CD4-positive, alpha-beta T cell treated with Interleukin-15 for 4 hours (primary cell): ENCODE measurements at regions not wholly inside any gene's neighbourhood (a gene's known extent, or its start where the extent isn't known, plus 50 kb on each side); places are given as distances from the start of the nearest gene placed in this dataset.
"Not testable (repeated sequence)": the region's sequence is repeated elsewhere in the genome, so short reads cannot be mapped to it uniquely, and the experiment has no call there.

Experiments
- DNase-seq: peaks from one replicate; pipeline ENCODE4 v3.0.0-alpha.2; 2020; ENCODE audit warnings: low spot score

DNA sequence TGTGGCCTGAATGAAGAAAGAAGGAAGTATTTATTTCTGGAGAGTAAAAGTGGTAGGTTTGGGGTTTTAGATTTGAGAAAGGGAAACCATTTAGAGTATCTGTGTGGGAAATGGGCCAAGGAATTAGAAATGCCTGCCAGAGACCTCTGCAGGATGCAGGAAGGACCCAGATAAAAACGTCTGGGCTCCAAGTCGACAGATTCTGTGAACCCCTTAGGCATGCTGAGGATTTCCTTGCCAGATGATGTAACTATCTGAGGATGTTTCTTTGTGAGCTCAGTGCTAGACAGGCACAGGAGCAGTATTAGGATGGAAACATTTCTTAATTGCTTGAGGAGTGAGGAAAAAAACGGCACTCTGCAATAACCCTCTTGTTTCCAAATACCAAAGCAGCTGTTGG, 251.8 kb upstream of the DMRT1 start:
- DNase-seq = no peak

DNA sequence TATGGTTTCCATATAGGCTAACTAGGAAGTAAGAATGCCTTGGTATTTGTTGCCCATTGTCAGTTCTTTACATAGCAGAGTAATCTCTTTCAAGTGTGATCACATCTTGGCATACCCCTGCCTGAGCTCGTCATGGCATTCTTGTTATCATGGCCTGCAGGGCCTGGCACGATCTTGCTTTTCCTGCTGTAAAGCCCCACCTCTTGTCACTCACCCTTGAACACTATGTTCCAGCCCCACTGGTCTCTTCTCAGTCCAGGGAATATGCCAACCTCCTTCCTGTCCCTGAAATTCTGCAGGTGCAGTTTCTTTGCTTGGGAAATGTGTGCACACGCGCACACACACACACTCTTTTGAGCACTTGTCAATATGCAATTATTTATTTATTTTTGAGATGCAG, 250.2 kb upstream of the DMRT1 start:
- DNase-seq = no peak

DNA sequence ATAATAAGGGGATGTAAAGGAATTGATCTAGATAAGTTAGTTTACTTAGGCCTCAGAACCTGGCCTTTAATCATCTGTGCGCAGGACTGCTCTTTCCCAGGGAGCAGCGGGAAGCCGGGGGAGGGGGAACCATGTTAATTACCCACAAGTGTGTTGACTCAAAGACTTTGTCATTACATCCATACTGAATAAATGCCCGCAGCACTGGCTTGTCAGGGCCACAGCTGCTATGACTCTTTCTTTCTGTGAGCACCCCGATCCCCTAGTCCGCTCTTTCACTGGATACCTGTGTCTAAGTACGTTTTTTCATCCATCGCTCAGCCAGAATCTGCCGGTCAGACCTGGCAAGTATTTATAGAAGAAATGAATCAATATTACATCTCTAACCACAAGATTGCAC, 249.3 kb upstream of the DMRT1 start:
- no peak for DNase-seq

DNA sequence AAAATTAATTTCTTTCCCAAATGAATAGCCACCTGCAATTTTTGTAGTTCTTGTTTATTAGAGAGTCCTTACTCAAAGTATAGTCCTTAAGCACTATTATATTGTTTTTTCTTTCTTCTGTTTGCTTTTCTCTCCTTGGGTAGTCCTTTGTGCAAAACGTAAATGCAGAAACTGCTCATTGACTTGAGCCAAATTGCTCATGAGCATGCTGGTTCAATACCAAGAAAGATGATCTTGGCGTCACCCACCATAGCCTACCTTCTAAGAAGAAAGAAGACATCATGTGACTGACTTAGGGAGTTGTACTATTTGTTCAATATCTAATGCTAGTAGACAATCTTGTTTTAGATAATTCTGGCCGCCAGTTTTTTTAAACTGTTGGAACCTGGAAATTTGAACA, 248.8 kb upstream of the DMRT1 start:
- DNase-seq = no peak

DNA sequence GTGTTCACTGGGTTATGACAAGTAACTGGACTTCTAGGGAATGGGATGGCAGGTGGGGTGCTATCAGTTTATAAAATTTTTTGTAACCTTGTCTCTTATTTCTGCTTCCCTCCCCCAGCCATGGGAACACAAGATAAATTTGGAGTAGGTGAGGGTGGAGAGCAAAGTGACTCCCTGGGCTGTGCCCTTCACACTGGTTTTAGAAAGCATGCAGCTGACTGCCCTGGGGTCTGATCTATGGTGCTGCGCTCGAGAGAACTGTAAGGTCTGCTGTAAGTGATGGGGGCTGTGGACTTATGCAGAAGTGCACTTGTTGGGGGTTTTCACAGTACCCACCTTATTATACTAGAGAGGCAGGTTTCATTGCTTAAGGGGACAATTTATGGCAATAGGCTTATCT, 247.7 kb upstream of the DMRT1 start:
- DNase-seq = no peak

DNA sequence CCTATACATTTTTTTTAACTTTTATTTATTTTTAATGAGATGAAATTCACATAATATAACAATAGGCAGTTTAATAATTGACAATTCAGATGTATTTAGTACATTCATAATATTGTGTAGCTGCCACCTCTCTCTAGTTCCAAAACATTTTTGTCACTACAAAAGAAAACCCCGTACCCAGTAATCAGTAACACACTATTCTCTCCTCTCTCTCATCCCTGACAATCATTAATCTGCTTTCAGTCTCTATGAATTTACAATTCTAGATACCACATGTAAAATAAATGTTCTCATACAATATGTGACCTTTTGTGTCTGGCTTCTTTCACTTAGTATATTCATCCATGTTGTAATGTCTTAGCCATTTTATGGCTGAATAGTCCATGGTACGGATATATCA, 244.8 kb upstream of the DMRT1 start:
- DNase-seq = no peak

DNA sequence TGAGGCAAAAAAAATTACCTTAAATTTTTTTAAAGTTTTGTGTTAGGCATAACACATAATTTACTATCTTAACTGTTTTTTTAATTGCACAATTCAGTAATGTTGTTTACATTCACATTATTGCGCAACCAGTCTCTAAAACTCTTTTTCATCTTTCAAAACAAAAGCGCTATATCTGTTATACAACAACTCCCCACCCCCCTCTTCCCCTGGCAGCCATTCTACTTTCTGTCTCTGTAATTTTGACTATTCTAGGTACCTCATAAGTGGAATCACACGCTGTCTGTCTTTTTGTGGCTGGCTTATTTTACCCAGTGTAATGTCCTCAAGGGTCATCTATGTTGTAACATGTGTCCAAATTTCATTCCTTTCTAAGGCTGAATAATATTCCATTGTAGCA, 241.5 kb upstream of the DMRT1 start:
- DNase-seq = no peak

DNA sequence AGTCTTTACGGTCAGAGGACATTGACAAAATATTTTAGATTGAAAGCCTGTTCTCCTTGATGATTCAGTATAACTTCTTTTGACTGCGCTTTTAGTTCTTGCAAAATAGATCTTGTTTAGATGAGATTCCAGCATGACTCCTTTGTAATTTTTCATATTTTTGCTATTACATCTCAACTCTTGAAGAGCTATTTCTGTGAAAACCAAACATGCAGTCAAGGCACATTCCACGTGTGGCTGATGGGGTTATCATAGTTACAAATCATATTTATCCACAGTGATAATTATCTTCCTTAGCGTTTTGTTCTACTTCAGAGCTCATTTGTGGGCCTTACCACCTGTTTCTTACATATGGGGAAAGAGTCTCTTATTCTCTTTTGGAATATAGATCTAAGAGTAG, 238.8 kb upstream of the DMRT1 start:
- DNase-seq = no peak

DNA sequence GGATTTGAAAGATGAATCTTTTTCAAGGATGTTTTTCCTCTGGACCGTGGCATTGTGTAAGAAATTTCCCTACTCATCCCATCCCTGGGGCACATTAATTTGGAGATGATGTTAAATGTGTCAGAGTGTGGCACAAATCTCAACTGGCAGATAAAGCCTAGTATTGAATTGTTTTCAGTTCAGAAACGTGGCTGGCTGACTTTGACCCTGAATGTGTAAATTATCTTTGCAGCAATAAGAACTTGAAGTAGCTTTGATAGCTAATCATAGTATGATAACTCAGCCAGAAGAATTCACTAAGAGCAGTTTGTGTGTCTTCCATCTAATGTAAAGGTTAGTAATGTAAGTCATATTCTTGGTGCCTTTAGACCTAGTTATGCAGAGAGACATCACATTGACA, 238.4 kb upstream of the DMRT1 start:
- no peak for DNase-seq

DNA sequence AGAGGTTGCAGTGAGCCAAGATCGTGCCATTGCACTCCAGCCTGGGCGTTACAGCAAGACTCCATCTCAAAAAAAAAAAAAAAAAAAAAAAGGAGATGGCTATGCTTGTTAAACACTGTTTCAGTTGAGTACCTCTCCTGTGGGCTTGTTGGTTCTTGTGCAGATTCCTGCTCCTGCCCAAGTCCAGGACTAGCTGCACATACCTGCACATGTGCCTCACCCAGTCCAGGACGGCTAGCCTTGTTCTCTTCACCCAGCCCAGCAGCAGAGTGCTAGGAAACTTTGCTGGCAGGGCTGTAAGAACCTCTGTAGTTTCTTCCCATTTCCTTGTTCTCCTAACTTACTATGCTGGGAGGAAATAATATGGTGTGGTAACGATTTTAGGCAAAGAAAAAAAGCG, 234.1 kb upstream of the DMRT1 start:
- no peak for DNase-seq

DNA sequence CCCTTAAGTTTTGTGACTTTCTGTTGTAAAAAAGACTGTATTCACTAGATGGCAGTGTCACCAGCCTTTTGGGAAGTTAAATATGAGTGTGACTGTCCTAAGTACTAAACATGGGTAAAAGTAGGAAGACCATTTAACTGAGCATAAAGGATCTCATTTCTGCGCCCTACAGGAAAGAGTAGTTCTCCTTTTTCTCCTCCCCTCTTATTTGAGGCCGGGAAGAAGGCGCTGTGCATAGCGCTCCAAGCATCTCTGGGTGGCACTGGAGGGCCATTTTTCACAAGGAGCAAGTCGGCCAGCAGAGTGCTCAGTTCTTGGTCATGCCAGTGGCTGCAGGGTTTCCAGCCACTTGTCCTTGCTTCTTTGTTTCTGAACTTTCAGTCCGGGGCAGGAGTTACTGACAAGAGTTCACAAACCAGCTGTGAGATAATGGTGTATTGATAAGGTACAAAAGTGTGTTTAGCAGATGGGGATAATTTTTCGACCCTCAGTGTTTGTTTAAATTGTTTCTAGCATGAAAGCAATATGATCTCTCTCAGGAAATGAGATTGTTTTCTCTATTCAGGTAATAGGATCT, 227.6 kb upstream of the DMRT1 start:
- peak; percentile 19 for DNase-seq

DNA sequence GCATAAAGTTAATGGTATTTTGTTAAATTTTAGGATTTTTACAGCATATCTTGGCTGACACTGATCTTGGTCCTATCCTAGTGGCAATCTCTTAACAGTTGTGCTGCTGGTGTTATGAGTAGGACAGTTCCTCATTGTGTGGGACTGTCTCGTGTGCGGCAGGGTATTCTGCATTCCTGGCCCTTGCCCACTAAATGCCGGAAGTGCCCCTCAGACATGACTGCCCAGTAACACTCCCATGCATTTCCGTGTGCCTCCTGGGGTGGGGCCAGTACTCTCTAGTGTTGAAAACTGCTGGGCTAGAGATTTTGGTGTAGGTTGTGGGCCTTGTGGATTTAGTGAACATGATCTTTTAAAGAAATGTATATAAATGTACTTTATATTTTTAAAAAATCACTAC, 227.1 kb upstream of the DMRT1 start:
- no peak for DNase-seq

DNA sequence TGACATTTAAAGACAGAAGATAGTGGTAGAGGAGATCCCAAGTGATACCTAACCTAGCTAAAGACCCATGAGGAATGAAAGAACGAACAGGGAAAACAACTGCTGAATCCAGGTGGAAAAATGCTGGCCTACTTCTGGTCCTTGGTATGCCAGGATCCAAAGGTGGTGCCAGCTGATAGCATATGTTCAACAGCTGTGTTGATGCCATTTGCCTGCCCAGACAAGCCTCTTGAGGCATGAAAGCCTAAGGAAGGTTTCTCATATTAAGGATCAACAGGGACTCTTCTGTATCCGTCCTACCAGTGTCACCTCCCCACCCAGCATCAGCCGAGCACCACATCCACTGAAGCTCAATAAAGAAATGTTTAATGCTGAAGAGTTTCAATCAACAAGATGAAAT, 225.7 kb upstream of the DMRT1 start:
- DNase-seq = no peak

DNA sequence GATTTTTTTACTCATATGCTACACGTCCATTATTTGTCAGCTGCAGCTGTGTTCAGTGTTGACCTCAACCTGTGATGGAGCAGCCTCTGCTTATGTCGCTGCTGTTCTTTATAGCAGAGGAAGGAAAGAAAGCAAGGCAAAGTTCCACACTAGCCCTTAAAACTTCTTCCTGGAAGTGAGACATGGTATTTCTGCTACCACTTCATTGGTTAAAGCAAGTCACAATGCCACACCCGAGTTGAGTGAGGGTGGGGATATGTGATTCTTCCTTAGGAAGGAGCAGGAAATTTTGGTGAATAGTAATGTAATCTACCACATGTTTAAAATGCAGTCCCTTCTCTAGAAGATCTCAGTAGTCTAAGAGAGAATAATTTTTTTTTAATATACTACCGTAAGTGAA, 224.8 kb upstream of the DMRT1 start:
- no peak for DNase-seq

DNA sequence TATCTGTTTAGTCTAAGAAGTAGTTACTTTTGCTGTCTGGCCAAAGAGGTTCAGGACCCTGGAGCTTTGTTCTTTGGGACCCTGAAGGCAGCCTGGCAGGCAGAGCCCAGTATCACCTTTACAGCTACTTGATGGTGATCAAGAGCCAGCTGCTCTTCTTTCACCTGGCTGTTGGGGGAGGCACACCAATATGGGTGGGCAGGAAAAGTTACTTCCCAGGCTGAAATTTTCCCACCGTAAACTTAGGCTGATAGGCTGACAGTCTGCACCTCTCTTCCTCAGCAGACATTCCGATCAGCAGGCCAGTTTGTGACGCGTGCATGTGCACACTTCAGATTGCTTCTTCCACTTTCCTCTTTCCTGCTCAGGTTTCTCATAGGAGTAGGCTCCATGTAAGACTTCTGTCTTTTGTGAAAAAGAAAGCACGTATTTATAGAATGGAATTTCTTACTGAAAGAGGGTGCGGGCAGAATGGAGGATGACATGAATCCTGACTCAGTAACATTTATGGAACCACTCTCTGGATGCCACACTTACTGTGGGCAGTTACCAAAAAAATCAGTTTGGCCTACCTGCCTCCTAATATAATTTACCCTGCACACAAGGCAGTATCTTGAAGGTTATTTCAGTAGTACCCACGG, 223.9 kb upstream of the DMRT1 start:
- DNase-seq = no peak

DNA sequence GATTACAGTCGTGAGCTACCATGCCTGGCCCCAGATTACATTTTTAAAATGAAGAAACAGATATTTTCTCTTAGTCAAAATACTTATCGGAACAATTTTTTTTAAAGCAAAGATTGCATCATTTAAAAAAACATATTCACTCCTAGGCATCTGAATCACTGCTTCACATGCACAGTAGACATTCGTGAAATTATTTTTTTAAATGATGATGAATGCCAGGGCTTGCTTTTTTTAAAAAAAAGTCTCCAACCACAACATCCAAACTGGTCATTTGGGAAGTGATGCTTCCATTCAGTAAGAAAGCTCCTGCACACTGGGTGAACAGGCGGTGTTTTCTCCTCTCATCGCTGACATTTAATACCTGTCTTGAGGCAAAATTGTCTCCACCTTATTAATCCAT, 223.0 kb upstream of the DMRT1 start:
- no peak for DNase-seq

DNA sequence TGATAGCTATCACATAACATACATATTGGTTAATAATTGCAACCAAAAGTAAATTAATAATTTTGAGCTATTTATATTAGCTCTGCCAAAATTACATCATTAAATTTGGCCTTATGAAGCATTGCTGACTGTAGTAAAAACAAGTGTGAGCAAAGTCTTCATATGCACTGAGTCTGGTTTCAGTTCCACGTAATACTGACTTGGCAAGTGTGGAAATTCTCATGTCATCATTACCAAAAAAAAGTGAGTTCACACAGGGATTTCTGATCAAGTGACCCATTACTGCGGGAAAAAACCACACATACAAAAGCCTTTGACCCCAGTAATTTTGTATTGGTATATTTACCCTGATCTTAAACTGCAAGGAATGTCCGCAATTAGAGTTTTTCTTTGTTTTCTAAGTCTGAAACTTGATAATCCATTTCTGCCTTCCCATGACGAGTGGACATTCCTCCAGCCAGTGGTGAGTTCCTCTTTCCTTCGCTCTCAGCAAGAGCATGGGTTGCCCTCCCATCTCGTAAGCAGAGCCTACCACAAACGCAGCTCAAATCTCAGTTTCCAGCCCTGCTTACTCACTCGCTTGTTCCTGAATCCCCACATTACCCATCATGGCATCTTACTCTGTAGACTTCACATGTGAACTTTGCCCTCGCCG, 220.2 kb upstream of the DMRT1 start:
- DNase-seq = no peak

DNA sequence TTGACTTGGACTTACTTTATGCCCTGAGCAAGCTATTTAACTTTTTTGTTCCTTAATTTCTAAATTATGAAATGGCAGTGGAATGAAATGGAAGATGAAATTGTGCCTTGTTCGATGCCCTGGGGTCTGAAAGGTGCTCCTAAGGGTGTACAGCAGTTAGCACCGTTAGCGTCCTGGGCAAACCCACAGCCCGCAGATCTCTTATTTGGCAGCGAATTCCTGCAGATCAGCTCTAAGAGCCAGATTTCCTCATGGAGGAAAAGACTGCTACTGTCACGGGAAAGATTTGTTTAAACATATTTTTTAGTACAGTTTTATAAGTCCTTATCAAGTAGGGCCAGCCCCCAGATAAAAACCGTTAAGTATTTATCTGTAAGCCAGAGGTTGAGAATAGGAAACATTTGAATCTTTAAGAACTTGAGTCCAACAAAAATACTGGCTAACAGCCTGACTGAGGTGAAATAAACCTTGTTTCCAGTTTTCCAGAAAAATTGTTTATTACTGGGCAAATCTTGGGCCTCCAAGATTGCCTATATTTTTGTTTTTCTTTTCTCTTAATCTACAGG, 216.5 kb upstream of the DMRT1 start:
- no peak for DNase-seq

DNA sequence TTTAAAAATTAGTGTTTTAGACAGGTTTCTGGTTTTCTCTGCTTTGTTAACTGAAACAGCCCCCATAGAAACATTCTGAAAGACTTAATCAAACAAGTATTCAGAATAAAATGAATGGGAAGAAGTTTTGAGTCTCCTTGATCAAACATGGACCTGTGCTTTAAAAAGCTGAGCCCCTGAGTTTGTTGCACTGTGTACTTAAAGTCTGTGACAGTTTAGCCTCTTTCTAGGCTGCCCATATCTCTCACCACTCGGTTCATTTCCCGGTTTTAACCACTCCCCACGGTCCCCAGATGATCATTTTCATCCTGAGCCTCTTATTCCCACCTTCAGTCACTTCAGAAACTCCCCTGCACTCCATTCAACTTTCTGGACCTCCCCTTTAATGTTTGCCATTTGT, 215.9 kb upstream of the DMRT1 start:
- no peak for DNase-seq

DNA sequence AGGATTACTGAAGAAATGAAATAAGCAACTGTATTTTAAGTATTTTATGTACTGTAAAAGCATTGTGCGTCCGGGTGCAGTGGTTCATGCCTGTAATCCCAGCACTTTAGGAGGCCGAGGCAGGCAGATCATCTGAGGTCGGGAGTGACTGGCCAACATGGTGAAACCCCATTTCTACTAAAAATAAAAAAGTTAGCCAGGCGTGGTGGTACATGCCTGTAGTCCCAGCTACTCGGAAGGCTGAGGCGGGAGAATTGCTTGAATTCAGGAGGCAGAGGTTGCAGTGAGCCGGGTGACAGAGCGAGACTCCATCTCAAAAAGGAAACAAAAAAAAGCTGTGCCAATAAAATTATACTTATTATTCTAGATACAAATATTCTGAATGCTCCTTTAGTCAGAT, 215.4 kb upstream of the DMRT1 start:
- DNase-seq = not testable (repeated sequence)

DNA sequence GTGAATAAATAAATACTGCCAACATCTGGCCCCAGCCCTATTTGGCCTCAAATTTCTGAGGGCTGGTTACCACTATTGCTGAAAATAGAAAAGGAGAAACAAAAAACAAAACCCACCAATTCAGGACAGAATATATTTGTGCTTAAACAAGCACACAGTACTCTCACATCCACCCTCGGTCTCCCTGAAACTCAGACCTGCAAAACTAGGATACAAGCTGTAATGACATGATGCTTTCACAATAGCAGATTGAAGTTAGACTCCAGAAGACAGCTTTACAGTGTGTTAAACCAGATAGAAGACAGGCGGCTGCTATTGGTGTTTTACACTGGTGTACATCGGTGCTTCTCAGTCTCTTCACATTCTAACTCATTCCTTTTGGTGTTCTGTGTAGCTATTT, 214.9 kb upstream of the DMRT1 start:
- DNase-seq = no peak

DNA sequence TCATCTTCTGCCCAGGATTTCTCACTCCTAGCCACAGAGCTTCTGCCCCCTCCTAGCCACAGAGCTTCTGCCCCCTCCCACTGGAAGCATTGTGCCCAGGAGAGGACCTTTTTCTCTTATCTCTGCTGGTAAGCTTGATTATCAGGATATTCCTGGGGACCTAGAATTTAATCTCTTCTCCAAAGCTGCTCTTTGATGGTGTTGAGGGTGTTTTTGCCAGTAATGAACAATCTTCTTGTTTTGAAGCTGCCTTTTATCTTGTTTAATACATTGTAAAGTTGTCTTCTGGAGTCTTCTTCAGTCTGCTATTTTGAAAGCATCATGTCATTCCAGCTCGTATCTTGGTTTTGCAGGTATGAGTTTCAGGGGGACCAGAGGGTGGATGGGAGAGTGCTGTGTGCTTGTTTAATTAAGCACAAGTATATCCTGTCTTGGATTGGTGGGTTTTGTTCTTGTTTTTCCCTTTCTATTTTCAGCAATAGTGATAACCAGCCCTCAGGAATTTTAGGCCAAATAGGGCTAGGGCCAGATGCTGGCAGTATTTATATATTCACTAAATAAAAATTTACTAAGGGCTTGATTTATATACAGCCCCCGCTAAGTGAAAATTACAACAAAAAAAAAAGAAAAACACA, 214.0 kb upstream of the DMRT1 start:
- DNase-seq = no peak

DNA sequence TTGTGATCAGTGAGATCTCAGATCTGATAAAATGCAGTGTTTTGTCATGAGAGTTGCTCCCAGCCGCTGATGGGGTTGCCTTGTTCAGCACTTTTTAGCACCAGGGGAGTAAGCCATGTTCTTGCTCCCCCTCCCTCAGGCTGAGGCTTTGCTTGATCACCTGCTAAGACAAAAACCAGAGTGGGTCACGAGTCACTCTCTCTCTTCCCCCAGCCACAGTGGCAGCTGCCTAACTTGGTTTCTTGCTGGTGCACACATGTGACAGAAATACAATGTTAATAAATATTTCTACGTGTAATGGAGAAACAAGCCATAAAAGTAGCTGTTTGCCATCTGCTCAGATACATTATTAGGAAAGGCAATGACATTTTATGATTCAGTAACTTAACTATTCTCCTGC, 212.4 kb upstream of the DMRT1 start:
- DNase-seq = no peak
